GM23338 (cell line): ENCODE measurements at regions not wholly inside any gene's neighbourhood (a gene's known extent, or its start where the extent isn't known, plus 50 kb on each side); places are given as distances from the start of the nearest gene placed in this dataset.

Experiments used
- EZH2 ChIP-seq: fragments of 200-600 bp; sonication (generic); IDR thresholded peaks from one replicate; pipeline ENCODE4 v1.8.0; 2017; ENCODE audit warnings: antibody characterized with exemption, mild to moderate bottlenecking, low read depth; ENCODE audit not compliant: unreplicated experiment
- TF ChIP-seq, protein P1 (sequence below), 2 experiments: fragments of 200-600 bp in 1 of 2; sonication (generic) in 1 of 2; conservative IDR thresholded peaks; 2 replicates each; pipeline versions ENCODE4 v1.5.1 to v1.6.1; 2016 to 2017; ENCODE audit warnings: antibody characterized with exemption in 2 of 2, low read depth in 2 of 2, mild to moderate bottlenecking in 2 of 2, moderate library complexity in 1 of 2
- TF ChIP-seq, protein P2 (sequence below): IDR thresholded peaks from one replicate; pipeline ENCODE4 v1.6.1; 2018; ENCODE audit warnings: antibody characterized with exemption; ENCODE audit not compliant: unreplicated experiment

DNA sequence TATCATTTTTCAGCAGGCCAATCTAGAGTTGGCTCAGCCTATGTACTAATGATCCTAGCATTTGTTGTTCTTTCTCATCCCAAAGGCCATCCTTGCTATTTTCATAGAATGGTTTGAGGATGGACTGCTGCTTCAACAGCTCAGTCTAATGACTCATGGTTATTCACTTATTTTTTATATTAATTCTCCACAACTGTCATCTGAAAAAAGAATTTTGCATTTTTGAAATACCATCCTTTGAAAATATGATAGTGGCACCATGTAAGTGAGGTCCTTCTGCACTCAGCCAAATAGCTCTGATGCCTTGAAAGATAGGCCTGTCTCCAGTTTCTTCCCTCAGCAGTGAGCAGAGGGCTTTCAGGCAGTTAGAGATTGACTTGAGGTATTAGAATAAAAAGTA, 377.5 kb downstream of the LMO4 start:
- TF ChIP-seq, protein P1, sequence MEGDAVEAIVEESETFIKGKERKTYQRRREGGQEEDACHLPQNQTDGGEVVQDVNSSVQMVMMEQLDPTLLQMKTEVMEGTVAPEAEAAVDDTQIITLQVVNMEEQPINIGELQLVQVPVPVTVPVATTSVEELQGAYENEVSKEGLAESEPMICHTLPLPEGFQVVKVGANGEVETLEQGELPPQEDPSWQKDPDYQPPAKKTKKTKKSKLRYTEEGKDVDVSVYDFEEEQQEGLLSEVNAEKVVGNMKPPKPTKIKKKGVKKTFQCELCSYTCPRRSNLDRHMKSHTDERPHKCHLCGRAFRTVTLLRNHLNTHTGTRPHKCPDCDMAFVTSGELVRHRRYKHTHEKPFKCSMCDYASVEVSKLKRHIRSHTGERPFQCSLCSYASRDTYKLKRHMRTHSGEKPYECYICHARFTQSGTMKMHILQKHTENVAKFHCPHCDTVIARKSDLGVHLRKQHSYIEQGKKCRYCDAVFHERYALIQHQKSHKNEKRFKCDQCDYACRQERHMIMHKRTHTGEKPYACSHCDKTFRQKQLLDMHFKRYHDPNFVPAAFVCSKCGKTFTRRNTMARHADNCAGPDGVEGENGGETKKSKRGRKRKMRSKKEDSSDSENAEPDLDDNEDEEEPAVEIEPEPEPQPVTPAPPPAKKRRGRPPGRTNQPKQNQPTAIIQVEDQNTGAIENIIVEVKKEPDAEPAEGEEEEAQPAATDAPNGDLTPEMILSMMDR (conservative IDR thresholded peaks at IDR 0.05; ENCODE audit: low read depth in 2 of 2), result no peak
- no peak for TF ChIP-seq EZH2
- TF ChIP-seq, protein P2, sequence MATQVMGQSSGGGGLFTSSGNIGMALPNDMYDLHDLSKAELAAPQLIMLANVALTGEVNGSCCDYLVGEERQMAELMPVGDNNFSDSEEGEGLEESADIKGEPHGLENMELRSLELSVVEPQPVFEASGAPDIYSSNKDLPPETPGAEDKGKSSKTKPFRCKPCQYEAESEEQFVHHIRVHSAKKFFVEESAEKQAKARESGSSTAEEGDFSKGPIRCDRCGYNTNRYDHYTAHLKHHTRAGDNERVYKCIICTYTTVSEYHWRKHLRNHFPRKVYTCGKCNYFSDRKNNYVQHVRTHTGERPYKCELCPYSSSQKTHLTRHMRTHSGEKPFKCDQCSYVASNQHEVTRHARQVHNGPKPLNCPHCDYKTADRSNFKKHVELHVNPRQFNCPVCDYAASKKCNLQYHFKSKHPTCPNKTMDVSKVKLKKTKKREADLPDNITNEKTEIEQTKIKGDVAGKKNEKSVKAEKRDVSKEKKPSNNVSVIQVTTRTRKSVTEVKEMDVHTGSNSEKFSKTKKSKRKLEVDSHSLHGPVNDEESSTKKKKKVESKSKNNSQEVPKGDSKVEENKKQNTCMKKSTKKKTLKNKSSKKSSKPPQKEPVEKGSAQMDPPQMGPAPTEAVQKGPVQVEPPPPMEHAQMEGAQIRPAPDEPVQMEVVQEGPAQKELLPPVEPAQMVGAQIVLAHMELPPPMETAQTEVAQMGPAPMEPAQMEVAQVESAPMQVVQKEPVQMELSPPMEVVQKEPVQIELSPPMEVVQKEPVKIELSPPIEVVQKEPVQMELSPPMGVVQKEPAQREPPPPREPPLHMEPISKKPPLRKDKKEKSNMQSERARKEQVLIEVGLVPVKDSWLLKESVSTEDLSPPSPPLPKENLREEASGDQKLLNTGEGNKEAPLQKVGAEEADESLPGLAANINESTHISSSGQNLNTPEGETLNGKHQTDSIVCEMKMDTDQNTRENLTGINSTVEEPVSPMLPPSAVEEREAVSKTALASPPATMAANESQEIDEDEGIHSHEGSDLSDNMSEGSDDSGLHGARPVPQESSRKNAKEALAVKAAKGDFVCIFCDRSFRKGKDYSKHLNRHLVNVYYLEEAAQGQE, result no peak
